ENCODE measurements at regions not wholly inside any gene's neighbourhood (a gene's known extent, or its start where the extent isn't known, plus 50 kb on each side); places are given as distances from the start of the nearest gene placed in this dataset.
"Not testable (repeated sequence)": the region's sequence is repeated elsewhere in the genome, so short reads cannot be mapped to it uniquely, and the experiment has no call there.

GRCh38 chr14:76293923-76294322 is 82.0 kb upstream of the ESRRB start:
- H3K4me3 Mint-ChIP-seq, result no peak overlapping the region
- H3K4me1 Mint-ChIP-seq, result no peaks in the 10 kb centered on the region
- H3K27me3 Mint-ChIP-seq, result peaks cover 9% of the 10 kb centered on the region
- no peak overlapping the region for H3K27ac Mint-ChIP-seq
- no peaks in the 10 kb centered on the region for H3K36me3 Mint-ChIP-seq
- H3K9me3 Mint-ChIP-seq, result no peaks in the 10 kb centered on the region

DNA sequence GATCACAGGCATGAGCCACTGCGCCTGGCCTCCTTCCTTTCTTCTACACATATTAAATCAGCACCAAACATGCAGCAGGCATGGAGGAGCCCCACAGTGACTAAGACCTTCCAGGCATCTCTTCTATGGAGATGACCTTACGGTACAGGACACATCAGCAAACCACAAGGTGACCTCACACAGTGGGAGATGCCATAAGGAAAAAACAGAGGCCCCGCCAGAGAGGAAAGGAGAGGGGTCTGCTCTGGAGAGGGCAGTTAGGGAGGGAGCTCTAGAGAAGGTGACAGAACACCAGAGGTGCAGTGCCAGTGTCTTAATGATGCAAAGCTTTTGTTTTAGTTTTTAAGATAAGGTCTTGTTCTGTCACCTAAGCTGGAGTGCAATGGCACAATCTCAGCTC is 81.1 kb upstream of the ESRRB start:
- Mint-ChIP-seq H3K27ac (peak overlapping the region; percentile 27), H3K36me3 (no peaks in the 10 kb centered on the region), H3K27me3 (peaks cover 9% of the 10 kb centered on the region), H3K9me3 (no peaks in the 10 kb centered on the region), H3K4me1 (no peaks in the 10 kb centered on the region), H3K4me3 (no peak overlapping the region)

DNA sequence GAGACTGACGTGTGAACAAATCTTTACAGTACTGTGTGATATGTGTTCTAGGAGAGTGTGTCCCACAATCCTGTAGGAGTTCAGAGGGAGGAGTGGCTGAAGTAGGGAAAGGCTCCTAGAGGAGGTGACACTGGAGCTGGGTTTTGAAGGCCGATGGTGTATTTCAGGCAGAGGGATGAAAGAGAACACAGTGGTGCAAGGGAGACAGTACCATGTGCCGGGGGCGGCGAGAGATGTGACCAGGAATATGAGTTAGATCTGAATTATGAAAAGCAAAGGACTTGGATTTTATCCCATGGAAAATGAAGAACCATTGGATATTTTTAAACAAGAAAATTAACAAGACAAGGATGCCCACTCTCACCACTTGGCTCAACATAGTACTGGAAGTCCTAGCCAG is 77.0 kb upstream of the ESRRB start:
- peaks cover 10% of the 10 kb centered on the region for H3K27me3 Mint-ChIP-seq
- H3K9me3 Mint-ChIP-seq, result no peaks in the 10 kb centered on the region
- H3K27ac Mint-ChIP-seq, result no peak overlapping the region
- no peaks in the 10 kb centered on the region for H3K4me1 Mint-ChIP-seq
- H3K4me3 Mint-ChIP-seq, result no peak overlapping the region
- H3K36me3 Mint-ChIP-seq, result no peaks in the 10 kb centered on the region

DNA sequence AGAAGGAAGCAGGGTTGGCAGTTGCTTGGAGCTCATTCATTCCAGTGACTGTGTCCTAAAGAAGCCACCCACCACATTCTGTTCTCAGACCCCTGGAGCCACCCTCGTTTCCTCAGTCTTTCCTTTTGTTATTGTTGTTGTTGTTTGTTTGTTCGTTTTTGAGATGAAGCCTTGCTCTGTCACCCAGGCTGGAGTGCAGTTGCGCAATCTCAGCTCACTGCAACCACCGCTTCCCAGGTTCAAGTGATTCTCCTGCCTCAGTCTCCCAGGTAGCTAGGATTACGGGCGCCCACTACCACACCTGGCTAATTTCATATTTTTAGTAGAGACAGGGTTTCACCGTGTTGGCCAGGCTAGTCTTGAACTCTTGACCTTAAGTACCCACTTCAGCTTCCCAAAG is 72.7 kb upstream of the ESRRB start:
- H3K9me3 Mint-ChIP-seq, H3K4me3 Mint-ChIP-seq, H3K27me3 Mint-ChIP-seq, H3K4me1 Mint-ChIP-seq, H3K36me3 Mint-ChIP-seq, H3K27ac Mint-ChIP-seq: not testable (repeated sequence)

DNA sequence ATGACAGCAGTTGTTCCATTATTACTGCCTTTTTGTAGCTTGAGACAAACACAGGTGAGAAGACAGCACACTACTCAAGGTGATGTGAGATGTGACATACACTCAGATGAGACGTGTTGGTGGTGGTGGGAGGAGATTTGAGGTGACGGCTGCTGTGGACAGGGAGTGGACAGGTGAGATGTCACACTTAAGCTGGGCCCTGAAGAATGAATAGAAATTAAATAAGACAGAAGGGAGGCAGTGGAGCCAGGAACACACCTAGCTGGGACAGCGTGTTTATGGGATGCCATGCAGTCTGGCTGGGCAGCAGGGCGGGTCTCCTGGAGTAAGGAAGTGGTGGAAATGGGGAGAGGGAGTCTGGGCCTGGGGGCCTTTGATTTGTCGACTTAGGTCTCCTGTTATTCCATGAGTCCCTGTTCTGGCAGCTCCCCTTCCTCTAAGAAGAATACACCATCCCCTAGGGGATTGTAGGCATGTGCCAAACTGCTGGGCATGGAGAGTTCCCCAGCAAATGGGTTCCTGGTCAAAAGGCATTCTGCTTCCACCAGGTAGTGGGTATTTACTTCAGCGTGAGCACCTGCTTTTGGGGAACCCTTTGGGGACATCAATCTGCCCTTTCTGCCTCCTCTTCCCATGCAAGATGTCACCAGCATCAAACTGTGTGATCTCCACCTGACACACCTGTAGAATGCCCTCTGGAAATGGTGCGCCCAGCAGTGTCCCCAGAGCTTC is 71.2 kb upstream of the ESRRB start:
- no peaks in the 10 kb centered on the region for H3K4me1 Mint-ChIP-seq
- H3K27me3 Mint-ChIP-seq, result peaks cover 6% of the 10 kb centered on the region
- no peak overlapping the region for H3K4me3 Mint-ChIP-seq
- H3K9me3 Mint-ChIP-seq, result no peaks in the 10 kb centered on the region
- H3K36me3 Mint-ChIP-seq, result no peaks in the 10 kb centered on the region
- H3K27ac Mint-ChIP-seq, result no peak overlapping the region

GRCh38 chr14:76305268-76305826 is 70.6 kb upstream of the ESRRB start:
- H3K27ac Mint-ChIP-seq, result no peak overlapping the region
- no peak overlapping the region for H3K4me3 Mint-ChIP-seq
- no peaks in the 10 kb centered on the region for H3K36me3 Mint-ChIP-seq
- no peaks in the 10 kb centered on the region for H3K9me3 Mint-ChIP-seq
- peaks cover 10% of the 10 kb centered on the region for H3K27me3 Mint-ChIP-seq
- peaks cover under 1% of the 10 kb centered on the region for H3K4me1 Mint-ChIP-seq

DNA sequence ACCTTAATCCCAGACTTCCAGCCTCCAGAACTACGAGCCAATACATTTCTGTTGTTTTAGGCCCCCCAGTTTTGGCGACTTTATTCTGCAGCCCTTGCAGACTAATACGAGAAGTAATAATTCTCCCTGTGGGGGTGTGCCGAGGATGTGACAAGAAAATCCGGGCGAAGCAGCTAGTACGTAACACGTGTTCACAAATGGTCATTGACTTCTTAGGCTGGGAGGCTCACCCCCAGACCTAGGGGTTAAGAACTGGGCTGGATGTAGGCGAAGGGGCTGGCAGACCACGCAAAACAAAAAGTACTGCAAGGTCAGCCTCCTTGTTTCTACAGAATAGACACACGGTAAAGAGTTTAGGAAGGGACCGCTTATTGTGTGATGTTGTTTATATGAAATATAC is 69.8 kb upstream of the ESRRB start:
- Mint-ChIP-seq H3K27me3 (peaks cover 17% of the 10 kb centered on the region), H3K27ac (no peak overlapping the region), H3K4me1 (peaks cover 9% of the 10 kb centered on the region), H3K4me3 (no peak overlapping the region), H3K36me3 (no peaks in the 10 kb centered on the region), H3K9me3 (no peaks in the 10 kb centered on the region)

- H3K27ac Mint-ChIP-seq, result no peak overlapping the region
- no peaks in the 10 kb centered on the region for H3K9me3 Mint-ChIP-seq
- H3K4me3 Mint-ChIP-seq, result no peak overlapping the region
- no peaks in the 10 kb centered on the region for H3K36me3 Mint-ChIP-seq
- H3K27me3 Mint-ChIP-seq, result peaks cover 20% of the 10 kb centered on the region
- H3K4me1 Mint-ChIP-seq, result peaks cover 9% of the 10 kb centered on the region
Observed at GRCh38 chr14:76307786-76308780, 67.9 kb upstream of the ESRRB start.

- Mint-ChIP-seq H3K36me3 (no peaks in the 10 kb centered on the region), H3K27ac (no peak overlapping the region), H3K9me3 (no peaks in the 10 kb centered on the region), H3K27me3 (peaks cover 20% of the 10 kb centered on the region), H3K4me1 (peaks cover 9% of the 10 kb centered on the region), H3K4me3 (no peak overlapping the region)
Observed at GRCh38 chr14:76309572-76310162, 66.3 kb upstream of the ESRRB start.

- no peak overlapping the region for H3K27ac Mint-ChIP-seq
- peaks cover 20% of the 10 kb centered on the region for H3K27me3 Mint-ChIP-seq
- H3K4me1 Mint-ChIP-seq, result peaks cover 9% of the 10 kb centered on the region
- H3K9me3 Mint-ChIP-seq, result no peaks in the 10 kb centered on the region
- no peaks in the 10 kb centered on the region for H3K36me3 Mint-ChIP-seq
- H3K4me3 Mint-ChIP-seq, result peak overlapping the region; percentile 16
Observed at GRCh38 chr14:76311079-76311758, 64.7 kb upstream of the ESRRB start.

DNA sequence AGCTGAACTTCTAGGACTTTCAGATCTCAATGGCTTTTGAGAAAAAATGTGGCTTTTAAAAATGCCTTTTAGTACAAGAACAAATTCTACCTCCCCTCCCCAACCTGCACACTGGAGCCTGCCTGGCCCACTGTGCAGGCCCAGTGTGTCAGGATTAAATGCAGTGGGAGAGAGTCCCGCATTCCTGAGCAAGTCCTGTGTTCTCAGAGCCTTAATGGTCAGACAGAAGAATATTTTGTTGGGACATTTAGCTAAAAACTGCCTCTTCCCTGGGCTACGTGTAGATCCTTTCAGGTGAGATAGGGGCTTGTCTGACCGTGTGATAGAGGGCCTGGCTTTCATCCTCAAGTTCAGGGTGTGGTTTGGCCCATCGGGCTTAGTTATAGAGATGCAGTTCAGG is 63.1 kb upstream of the ESRRB start:
- H3K9me3 Mint-ChIP-seq, result no peaks in the 10 kb centered on the region
- H3K36me3 Mint-ChIP-seq, result no peaks in the 10 kb centered on the region
- H3K4me1 Mint-ChIP-seq, result peaks cover 9% of the 10 kb centered on the region
- no peak overlapping the region for H3K4me3 Mint-ChIP-seq
- no peak overlapping the region for H3K27ac Mint-ChIP-seq
- peaks cover 20% of the 10 kb centered on the region for H3K27me3 Mint-ChIP-seq

- no peaks in the 10 kb centered on the region for H3K9me3 Mint-ChIP-seq
- no peak overlapping the region for H3K4me3 Mint-ChIP-seq
- H3K27me3 Mint-ChIP-seq, result peaks cover 17% of the 10 kb centered on the region
- no peaks in the 10 kb centered on the region for H3K36me3 Mint-ChIP-seq
- H3K4me1 Mint-ChIP-seq, result peaks cover 9% of the 10 kb centered on the region
- no peak overlapping the region for H3K27ac Mint-ChIP-seq
Observed at GRCh38 chr14:76313303-76313702, 62.6 kb upstream of the ESRRB start.

GRCh38 chr14:76313852-76314251 is 62.1 kb upstream of the ESRRB start:
- H3K27me3 Mint-ChIP-seq, result peaks cover 16% of the 10 kb centered on the region
- H3K27ac Mint-ChIP-seq, result no peak overlapping the region
- H3K36me3 Mint-ChIP-seq, result no peaks in the 10 kb centered on the region
- no peak overlapping the region for H3K4me3 Mint-ChIP-seq
- H3K4me1 Mint-ChIP-seq, result peaks cover 9% of the 10 kb centered on the region
- no peaks in the 10 kb centered on the region for H3K9me3 Mint-ChIP-seq

GRCh38 chr14:76314521-76315034 is 61.4 kb upstream of the ESRRB start:
- Mint-ChIP-seq H3K4me1 (peaks cover 9% of the 10 kb centered on the region), H3K4me3 (no peak overlapping the region), H3K27me3 (peaks cover 16% of the 10 kb centered on the region), H3K36me3 (no peaks in the 10 kb centered on the region), H3K27ac (no peak overlapping the region), H3K9me3 (no peaks in the 10 kb centered on the region)

- Mint-ChIP-seq H3K4me1 (no peaks in the 10 kb centered on the region), H3K27me3 (no peaks in the 10 kb centered on the region), H3K36me3 (no peaks in the 10 kb centered on the region)
Observed at GRCh38 chr14:76320486-76320885, 55.5 kb upstream of the ESRRB start.

More at GRCh38 chr14:76320486-76320885, 55.5 kb upstream of the ESRRB start:
- Mint-ChIP-seq H3K27ac (no peak overlapping the region), H3K4me3 (no peak overlapping the region), H3K9me3 (no peaks in the 10 kb centered on the region)

Measured in activated naive CD4-positive, alpha-beta T cell treated with anti-CD3 and anti-CD28 coated beads, Interleukin-2, amount 50 U/mL, for 24 hours (primary cell).